GM12873 (cell line): ENCODE measurements at regions not wholly inside any gene's neighbourhood (a gene's known extent, or its start where the extent isn't known, plus 50 kb on each side); places are given as distances from the start of the nearest gene placed in this dataset.

ENCODE experiments used
- TF ChIP-seq, protein P1 (sequence below): IDR thresholded peaks from 2 replicates; pipeline ENCODE4 v1.5.1; 2012; ENCODE audit warnings: low read depth, mild to moderate bottlenecking, moderate library complexity, low read length, control low read depth; ENCODE audit not compliant: insufficient read depth; ENCODE audit errors: missing control alignments

- TF ChIP-seq, protein P1, sequence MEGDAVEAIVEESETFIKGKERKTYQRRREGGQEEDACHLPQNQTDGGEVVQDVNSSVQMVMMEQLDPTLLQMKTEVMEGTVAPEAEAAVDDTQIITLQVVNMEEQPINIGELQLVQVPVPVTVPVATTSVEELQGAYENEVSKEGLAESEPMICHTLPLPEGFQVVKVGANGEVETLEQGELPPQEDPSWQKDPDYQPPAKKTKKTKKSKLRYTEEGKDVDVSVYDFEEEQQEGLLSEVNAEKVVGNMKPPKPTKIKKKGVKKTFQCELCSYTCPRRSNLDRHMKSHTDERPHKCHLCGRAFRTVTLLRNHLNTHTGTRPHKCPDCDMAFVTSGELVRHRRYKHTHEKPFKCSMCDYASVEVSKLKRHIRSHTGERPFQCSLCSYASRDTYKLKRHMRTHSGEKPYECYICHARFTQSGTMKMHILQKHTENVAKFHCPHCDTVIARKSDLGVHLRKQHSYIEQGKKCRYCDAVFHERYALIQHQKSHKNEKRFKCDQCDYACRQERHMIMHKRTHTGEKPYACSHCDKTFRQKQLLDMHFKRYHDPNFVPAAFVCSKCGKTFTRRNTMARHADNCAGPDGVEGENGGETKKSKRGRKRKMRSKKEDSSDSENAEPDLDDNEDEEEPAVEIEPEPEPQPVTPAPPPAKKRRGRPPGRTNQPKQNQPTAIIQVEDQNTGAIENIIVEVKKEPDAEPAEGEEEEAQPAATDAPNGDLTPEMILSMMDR = no peak
Observed at GRCh38 chr13:80214050-80214449, 126.9 kb downstream of the SPRY2 start.

DNA sequence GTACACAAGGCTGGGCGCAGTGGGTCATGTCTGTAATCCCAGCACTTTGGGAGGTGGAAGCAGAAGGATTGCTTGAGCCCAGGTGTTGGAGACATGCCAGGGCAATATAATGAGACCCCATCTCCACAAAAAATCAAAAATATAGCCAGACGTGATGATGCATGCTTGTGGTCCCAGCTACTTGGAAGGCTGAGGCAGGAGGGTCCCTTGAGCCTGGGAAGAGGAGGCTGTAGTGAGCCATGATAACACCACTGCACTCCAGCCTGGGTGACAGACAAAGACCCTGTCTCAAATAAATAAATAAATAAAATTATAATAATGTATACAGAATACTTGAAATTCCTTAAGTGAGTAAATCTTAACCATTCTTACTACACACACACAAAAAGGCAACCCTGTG is 127.7 kb downstream of the SPRY2 start:
- TF ChIP-seq, protein P1 = no peak

GRCh38 chr13:80211566-80211965 is 129.4 kb downstream of the SPRY2 start:
- TF ChIP-seq, protein P1 = no peak

- TF ChIP-seq, protein P1 = no peak
Observed at GRCh38 chr13:80204642-80205041, 136.3 kb downstream of the SPRY2 start.

GRCh38 chr13:80203496-80203895 is 137.4 kb downstream of the SPRY2 start:
- TF ChIP-seq, protein P1 = no peak

- TF ChIP-seq, protein P1 = no peak
Observed at GRCh38 chr13:80201694-80202468, 139.0 kb downstream of the SPRY2 start.

DNA sequence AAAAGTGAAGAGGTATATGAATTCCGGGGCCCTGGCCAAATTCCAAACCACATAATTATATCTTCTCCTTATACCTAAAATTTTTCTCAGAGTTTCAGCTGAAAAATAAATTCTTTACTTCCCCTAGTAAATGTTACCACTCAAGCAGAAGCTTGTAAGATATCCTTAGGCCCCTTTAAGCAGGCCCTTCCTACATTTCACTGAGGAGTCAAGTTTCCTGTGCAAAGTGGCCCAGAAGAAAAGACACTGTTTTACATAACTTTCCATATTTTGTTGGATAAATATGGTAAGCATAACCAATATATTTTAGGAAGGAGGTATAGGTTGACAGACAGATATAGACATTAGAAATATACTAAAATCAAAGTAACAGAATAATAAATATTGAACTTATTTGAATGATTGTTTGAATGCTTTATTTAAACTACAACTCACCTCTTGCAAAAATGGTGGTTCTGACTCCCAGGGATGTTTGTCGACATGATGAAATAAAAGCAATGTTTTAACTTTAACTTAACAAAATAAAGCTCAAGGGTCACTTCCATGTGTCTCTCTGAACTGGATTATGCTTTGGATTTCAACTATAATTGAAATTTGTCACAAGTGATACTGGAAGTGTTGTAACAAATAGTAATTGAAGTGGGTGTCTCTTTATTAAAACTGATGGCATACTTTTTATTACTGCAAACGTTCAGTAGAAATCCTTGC is 141.2 kb downstream of the SPRY2 start:
- TF ChIP-seq, protein P1 = no peak
